CD4-positive, alpha-beta T cell (primary cell): ENCODE measurements at regions not wholly inside any gene's neighbourhood (a gene's known extent, or its start where the extent isn't known, plus 50 kb on each side); places are given as distances from the start of the nearest gene placed in this dataset.

Experiments used
- ATAC-seq: fragments of 200-7000 bp; cut with Tn5 transposase; one replicate; pipeline ENCODE4 v1.10.0; 2022; ENCODE audit warnings: mild to moderate bottlenecking; ENCODE audit not compliant: poor library complexity
- CTCF ChIA-PET: fragments of 350-600 bp; sonication (Branson Sonifier 250); formaldehyde crosslinking; loops from one replicate; lab custom pipeline; 2021; ENCODE audit warnings: antibody characterized with exemption, inconsistent platforms; lab: Charles Lee
- POLR2A ChIA-PET: fragments of 350-600 bp; sonication (Branson Sonifier 250); formaldehyde crosslinking; loops from one replicate; lab custom pipeline; 2021; ENCODE audit warnings: antibody characterized with exemption, inconsistent platforms; lab: Charles Lee
- DNase-seq, 14 experiments: peaks; one replicate each; pipeline ENCODE4 v3.0.0-alpha.2; 2013 to 2020; ENCODE audit warnings: mixed read lengths in 2 of 14
- H3K27ac ChIP-seq, 2 donors: one replicate each; pipeline versions ENCODE4 v1.5.1 to v1.7.0; 2013; ENCODE audit warnings: low read length in 2 of 2, low read depth in 1 of 2, mild to moderate bottlenecking in 1 of 2
- H3K27me3 ChIP-seq, 2 experiments: 1 replicate in 1 of 2; 2 replicates in 1 of 2; pipeline versions ENCODE4 v1.6.1 to v1.7.0; 2013; ENCODE audit warnings: low read length in 2 of 2, control low read depth in 1 of 2, mild to moderate bottlenecking in 1 of 2, moderate library complexity in 1 of 2; ENCODE audit not compliant: insufficient read depth in 2 of 2, control insufficient read depth in 1 of 2
- H3K36me3 ChIP-seq: one replicate; pipeline ENCODE4 v1.6.1; 2013; ENCODE audit warnings: low read length, control low read depth; ENCODE audit not compliant: insufficient read depth
- H3K4me1 ChIP-seq: one replicate; pipeline ENCODE4 v1.6.1; 2013; ENCODE audit warnings: low read length, control low read depth; ENCODE audit not compliant: insufficient read depth
- H3K4me3 ChIP-seq: one replicate; pipeline ENCODE4 v1.5.1; 2013; ENCODE audit warnings: mild to moderate bottlenecking, low read length, moderate library complexity
- H3K9me3 ChIP-seq, 2 experiments: 1 replicate in 1 of 2; 2 replicates in 1 of 2; pipeline versions ENCODE4 v1.6.1 to v1.7.0; 2013; ENCODE audit warnings: low read length in 2 of 2, mild to moderate bottlenecking in 2 of 2, control low read depth in 1 of 2, moderate library complexity in 1 of 2; ENCODE audit not compliant: control insufficient read depth in 1 of 2, insufficient read depth in 1 of 2
- H3K27ac Mint-ChIP-seq: one replicate; pipeline ENCODE4 v1.8.0; 2020; ENCODE audit warnings: mixed read lengths
- H3K27me3 Mint-ChIP-seq: one replicate; pipeline ENCODE4 v1.8.0; 2021; ENCODE audit warnings: mixed read lengths
- H3K36me3 Mint-ChIP-seq: one replicate; pipeline ENCODE4 v1.8.0; 2021; ENCODE audit warnings: low read depth, mixed read lengths
- H3K4me1 Mint-ChIP-seq: one replicate; pipeline ENCODE4 v1.8.0; 2021; ENCODE audit warnings: low read depth, mixed read lengths
- H3K4me3 Mint-ChIP-seq: one replicate; pipeline ENCODE4 v1.8.0; 2020; ENCODE audit warnings: mild to moderate bottlenecking, mixed read lengths
- H3K9me3 Mint-ChIP-seq: one replicate; pipeline ENCODE4 v1.8.0; 2020; ENCODE audit warnings: mixed read lengths
- CTCF ChIP-seq: fragments of 200-600 bp; IDR thresholded peaks from one replicate; pipeline ENCODE4 v1.8.0; 2022; ENCODE audit warnings: antibody characterized with exemption, mild to moderate bottlenecking
- intact Hi-C, 2 experiments: fragments of 100-400 bp; cut with DNase I in 1 of 2; cut with micrococcal nuclease in 1 of 2; formaldehyde crosslinking; loops; one replicate each; pipeline versions ENCODE4 v1.15.1 to v1.9.0; 2023 to 2025; cut with DNase I, micrococcal nuclease

GRCh38 chr6:6781873-6782227 is 193.3 kb downstream of the LY86 start:
- TF ChIP-seq CTCF, result no peak
- no peak overlapping the region for H3K27ac Mint-ChIP-seq
- POLR2A ChIA-PET, result no interaction called here

GRCh38 chr6:6783721-6784120 is 195.2 kb downstream of the LY86 start:
- Mint-ChIP-seq H3K27ac (no peak overlapping the region), H3K27me3 (peaks cover 8% of the 10 kb centered on the region), H3K4me3 (no peak overlapping the region), H3K36me3 (no peaks in the 10 kb centered on the region), H3K4me1 (no peaks in the 10 kb centered on the region), H3K9me3 (no peaks in the 10 kb centered on the region)
- no peak for TF ChIP-seq CTCF
- Histone ChIP-seq H3K9me3 (no peaks in the 10 kb centered on the region), H3K4me1 (no peaks in the 10 kb centered on the region), H3K4me3 (no peak overlapping the region), H3K27ac (no peak overlapping the region), H3K36me3 (no peaks in the 10 kb centered on the region), H3K27me3 (peaks cover 0 to 5% of the 10 kb centered on the region in 2 experiments)
- intact Hi-C loops, result loop anchor here in 1 of 2 experiments (10.0 kb wide), 1 partner anchor 461 kb away; no protein-coding TSS in a partner anchor
- ChIA-PET CTCF (interaction anchor here (0.5 to 0.6 kb wide), 2 partner anchors 10 to 45 kb away, joined by 3 read pairs; no protein-coding TSS in a partner anchor), POLR2A (no interaction called here)
- DNase-seq (no peak), ATAC-seq (no peak)

More at GRCh38 chr6:6781873-6782227, 193.3 kb downstream of the LY86 start:
- ATAC-seq (no peak), DNase-seq (no peak)
- CTCF ChIA-PET, result no interaction called here
- Histone ChIP-seq H3K27me3 (peaks cover 0 to 5% of the 10 kb centered on the region in 2 experiments), H3K9me3 (peaks cover 0 to under 1% of the 10 kb centered on the region in 2 experiments), H3K4me1 (no peaks in the 10 kb centered on the region), H3K36me3 (no peaks in the 10 kb centered on the region), H3K27ac (no peak overlapping the region), H3K4me3 (no peak overlapping the region)
- H3K36me3 Mint-ChIP-seq, result no peaks in the 10 kb centered on the region
- H3K9me3 Mint-ChIP-seq, result no peaks in the 10 kb centered on the region
- H3K4me3 Mint-ChIP-seq, result no peak overlapping the region
- intact Hi-C loops, result loop anchor here in 1 of 2 experiments (10.0 kb wide), 1 partner anchor 463 kb away; no protein-coding TSS in a partner anchor
- H3K4me1 Mint-ChIP-seq, result no peaks in the 10 kb centered on the region
- peaks cover 11% of the 10 kb centered on the region for H3K27me3 Mint-ChIP-seq

- no peak for DNase-seq
- no peak overlapping the region for H3K4me3 ChIP-seq
- peaks cover 1% of the 10 kb centered on the region for H3K27me3 Mint-ChIP-seq
Observed at GRCh38 chr6:6784514-6785162, 196.1 kb downstream of the LY86 start.

More at GRCh38 chr6:6784514-6785162, 196.1 kb downstream of the LY86 start:
- Histone ChIP-seq H3K9me3 (no peaks in the 10 kb centered on the region), H3K4me1 (no peaks in the 10 kb centered on the region), H3K27ac (no peak overlapping the region), H3K36me3 (no peaks in the 10 kb centered on the region), H3K27me3 (no peaks in the 10 kb centered on the region)
- no peak for TF ChIP-seq CTCF
- Mint-ChIP-seq H3K4me3 (no peak overlapping the region), H3K36me3 (no peaks in the 10 kb centered on the region), H3K27ac (no peak overlapping the region), H3K4me1 (no peaks in the 10 kb centered on the region), H3K9me3 (no peaks in the 10 kb centered on the region)
- ATAC-seq, result no peak
- ChIA-PET CTCF (interaction anchor here (0.5 kb wide), 1 partner anchor 44 kb away, joined by 3 read pairs; no protein-coding TSS in a partner anchor), POLR2A (no interaction called here)
- intact Hi-C loops, result loop anchor here in 1 of 2 experiments (10.0 kb wide), 1 partner anchor 460 kb away; no protein-coding TSS in a partner anchor
